ENCODE measurements at regions not wholly inside any gene's neighbourhood (a gene's known extent, or its start where the extent isn't known, plus 50 kb on each side); places are given as distances from the start of the nearest gene placed in this dataset.

DNA sequence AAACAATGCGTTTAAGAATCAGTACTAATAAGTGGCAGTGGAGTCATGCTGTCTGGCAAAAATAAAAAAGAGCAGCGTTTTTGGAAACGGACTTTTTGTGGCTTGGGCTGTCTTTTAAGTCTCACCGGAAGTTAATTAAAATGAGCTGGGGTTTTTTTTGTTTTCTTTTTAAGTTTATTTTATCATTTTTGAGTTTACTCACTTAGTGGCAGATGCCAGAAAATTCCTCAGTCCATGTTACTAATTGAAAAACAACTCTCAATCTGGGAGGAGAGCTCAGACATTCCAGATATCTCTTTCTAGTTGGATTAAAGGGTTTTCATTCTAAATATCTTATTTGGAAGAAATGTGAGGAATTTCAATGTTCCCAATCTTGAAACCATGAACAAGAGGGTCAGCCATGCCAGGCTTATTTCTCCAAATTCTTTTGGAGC, 133.8 kb upstream of the AGR3 start:
- Histone ChIP-seq H4K8ac (ENCODE audit: extremely low read depth, insufficient read depth, low read length) (no peak overlapping the region), H2BK15ac (ENCODE audit: low read length) (no peak overlapping the region), H3K4me3 (ENCODE audit: extremely low read depth in 1 of 4, insufficient read depth in 2 of 4, low read depth in 3 of 4, low read length in 4 of 4) (no peak overlapping the region), H3K36me3 (ENCODE audit: control insufficient read depth in 2 of 4, insufficient read depth in 4 of 4, low read length in 3 of 4) (no peaks in the 10 kb centered on the region), H3K9ac (replicated peaks in 1 of 4; ENCODE audit: extremely low read depth in 1 of 4, low read depth in 3 of 4, low read length in 3 of 4) (no peak overlapping the region), H3K79me2 (ENCODE audit: control insufficient read depth in 1 of 2, insufficient read depth in 2 of 2, low read length in 2 of 2) (no peaks in the 10 kb centered on the region), H2BK120ac (replicated peaks; ENCODE audit: low read depth, low read length) (no peak overlapping the region), H2BK20ac (ENCODE audit: low read length) (no peak overlapping the region), H3K4ac (replicated peaks; ENCODE audit: insufficient read length, low read depth, low read length) (no peak overlapping the region), H3K4me2 (ENCODE audit: insufficient read depth in 1 of 2, low read depth in 2 of 2, low read length in 2 of 2) (no peak overlapping the region), H2AK5ac (ENCODE audit: low read depth, low read length) (no peak overlapping the region), H3K18ac (ENCODE audit: extremely low read depth, low read length) (no peak overlapping the region), H4K5ac (ENCODE audit: insufficient read length, low read depth, low read length) (no peak overlapping the region), H2AFZ (ENCODE audit: low read length) (no peak overlapping the region), H3K4me1 (replicated peaks in 1 of 4; ENCODE audit: control insufficient read depth in 3 of 4, insufficient read depth in 4 of 4, low read length in 3 of 4) (no peaks in the 10 kb centered on the region), H3K56ac (replicated peaks; ENCODE audit: insufficient read length, low read depth, low read length) (no peak overlapping the region), H3K27me3 (replicated peaks in 1 of 4; ENCODE audit: control insufficient read depth in 3 of 4, extremely low read depth in 1 of 4, insufficient read depth in 3 of 4, low read length in 3 of 4) (no peaks in the 10 kb centered on the region), H3K9me3 (ENCODE audit: insufficient read depth in 2 of 2, low read depth in 1 of 2, low read length in 1 of 2) (no peaks in the 10 kb centered on the region), H3K27ac (ENCODE audit: low read depth, low read length) (no peak overlapping the region), H3K23me2 (ENCODE audit: low read depth, low read length) (no peaks in the 10 kb centered on the region; the same call in 1 of the 2 replicates), H4K91ac (replicated peaks; ENCODE audit: insufficient read length, low read length) (no peak overlapping the region), H3K14ac (ENCODE audit: insufficient read length) (no peak overlapping the region), H3K79me1 (ENCODE audit: low read depth, low read length) (no peaks in the 10 kb centered on the region), H2BK12ac (ENCODE audit: low read depth, low read length) (no peak overlapping the region), H4K20me1 (replicated peaks in 1 of 2; ENCODE audit: control insufficient read depth in 1 of 2, insufficient read depth in 2 of 2, low read length in 2 of 2) (no peaks in the 10 kb centered on the region), H2BK5ac (ENCODE audit: low read depth, low read length) (no peak overlapping the region), H3K23ac (ENCODE audit: insufficient read length) (no peak overlapping the region)
- CTCF ChIA-PET (ENCODE audit: partially characterized antibody): interaction anchor here (1.1 to 1.2 kb wide), 2 partner anchors 8 to 70 kb away, joined by 3 read pairs; no protein-coding TSS in a partner anchor
- POLR2A ChIA-PET (ENCODE audit: partially characterized antibody): no interaction called here
- FAIRE-seq (no peak), DNase-seq (ENCODE audit: low read depth in 1 of 2, low spot score in 2 of 2) (no peak)
- 87% methylated on average over 4 of the region's 4 CpGs; no CpG with 5 or more reads in 1 of the 2 experiments for WGBS, 2 experiments (ENCODE audit: extremely low coverage in 1 of 2, insufficient coverage in 1 of 2, insufficient read length in 1 of 2, insufficient replicate concordance in 2 of 2, low coverage in 1 of 2, low lambda C conversion rate in 2 of 2, missing lambda C conversion rate in 1 of 2)
- no peak for TF ChIP-seq CEBPB (IDR thresholded peaks at IDR 0.05; ENCODE audit: low read depth, low read length)
